UCSD-AML1 (cell line): ENCODE measurements at regions not wholly inside any gene's neighbourhood (a gene's known extent, or its start where the extent isn't known, plus 50 kb on each side); places are given as distances from the start of the nearest gene placed in this dataset.

Source experiments
- DNase-seq: peaks from one replicate; lab custom pipeline; 2025; ENCODE audit not compliant: unreplicated experiment; lab: John Stamatoyannopoulos, UW

DNA sequence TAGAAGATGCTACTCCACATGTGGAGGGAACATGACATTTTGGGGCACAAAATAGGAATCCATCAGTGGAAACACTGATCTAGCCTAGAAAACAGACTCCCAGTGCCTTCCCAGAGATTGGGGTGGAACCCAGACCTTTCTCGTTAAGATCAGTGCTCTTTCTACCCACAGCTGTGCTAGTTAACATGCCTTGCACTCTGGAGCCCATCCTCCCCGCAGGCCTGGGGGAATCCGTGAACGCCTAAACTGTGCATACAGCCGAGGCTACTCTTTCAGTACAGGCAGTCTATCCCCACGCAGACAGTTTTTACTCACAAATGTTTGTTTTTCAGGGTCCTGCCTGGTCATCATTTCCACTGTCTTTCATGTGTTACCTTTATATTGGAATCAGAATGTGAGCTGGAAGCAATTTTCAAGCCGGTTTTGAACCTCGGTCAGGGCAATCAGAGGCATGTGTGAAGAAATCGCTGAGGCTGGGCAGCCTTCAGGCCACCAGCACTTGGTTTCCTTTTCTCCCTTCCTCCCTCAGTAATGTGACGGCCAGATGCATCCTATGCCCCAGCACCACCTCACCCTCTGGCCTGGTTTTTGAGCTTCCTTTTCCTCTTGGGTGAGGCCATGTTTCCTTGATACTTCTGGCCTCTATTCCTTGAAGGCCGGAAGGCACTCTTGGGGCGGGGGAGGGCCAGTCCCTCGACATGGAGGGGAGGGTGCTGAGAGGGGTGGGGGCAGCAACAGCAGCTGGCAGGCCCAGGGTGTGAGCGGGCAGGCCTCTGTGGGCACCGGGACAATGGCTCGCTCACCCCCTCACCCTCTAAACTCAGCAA lies 123.6 kb upstream of the GALNT15 start:
- peak; percentile 78 for DNase-seq

- DNase-seq: no peak
Observed at GRCh38 chr3:16051691-16052090, 122.8 kb upstream of the GALNT15 start.

- DNase-seq: no peak
Observed at GRCh38 chr3:16052964-16053363, 121.5 kb upstream of the GALNT15 start.

DNA sequence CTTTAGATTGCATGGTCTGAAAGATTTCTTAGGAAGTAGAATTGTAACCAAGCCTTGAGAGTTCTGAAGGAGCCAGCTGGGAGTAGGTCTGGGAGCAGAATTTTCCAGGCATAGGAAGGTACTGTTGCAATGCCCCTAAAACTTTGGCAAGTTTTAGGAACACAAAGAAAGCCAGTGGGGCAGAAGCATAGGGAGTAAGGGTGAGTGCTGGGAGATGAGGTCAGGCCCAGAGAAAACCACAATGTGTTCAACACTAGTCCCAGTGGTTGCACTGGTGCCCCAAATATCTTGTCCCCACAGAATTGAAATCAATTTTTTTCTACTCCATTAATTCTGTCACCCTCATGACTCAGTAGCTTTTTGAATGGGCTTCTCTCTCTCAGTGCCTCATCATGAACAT lies 120.7 kb upstream of the GALNT15 start:
- DNase-seq: no peak

GRCh38 chr3:16055606-16056211 lies 118.8 kb upstream of the GALNT15 start:
- no peak for DNase-seq

- no peak for DNase-seq
Observed at GRCh38 chr3:16056217-16056616, 118.3 kb upstream of the GALNT15 start.

DNA sequence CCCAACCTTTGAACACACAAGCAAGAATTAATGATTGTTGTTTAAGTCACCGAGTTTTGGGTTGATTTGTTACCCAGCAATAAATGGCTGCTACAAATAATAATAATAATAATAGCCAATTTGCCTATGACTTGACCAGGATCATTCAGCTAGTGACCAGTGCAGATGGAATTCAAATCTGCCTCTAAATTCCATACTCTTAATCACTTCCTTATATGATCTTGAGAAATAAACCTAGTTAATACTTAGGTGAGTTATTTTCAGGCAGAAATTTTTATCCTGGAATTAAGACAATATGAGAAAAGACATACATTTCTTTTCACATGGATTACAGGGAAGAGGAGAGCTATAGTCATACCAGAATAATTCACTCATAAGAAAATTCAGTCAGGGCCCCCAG lies 116.0 kb upstream of the GALNT15 start:
- DNase-seq: no peak

- no peak for DNase-seq
Observed at GRCh38 chr3:16059081-16059537, 115.4 kb upstream of the GALNT15 start.

DNA sequence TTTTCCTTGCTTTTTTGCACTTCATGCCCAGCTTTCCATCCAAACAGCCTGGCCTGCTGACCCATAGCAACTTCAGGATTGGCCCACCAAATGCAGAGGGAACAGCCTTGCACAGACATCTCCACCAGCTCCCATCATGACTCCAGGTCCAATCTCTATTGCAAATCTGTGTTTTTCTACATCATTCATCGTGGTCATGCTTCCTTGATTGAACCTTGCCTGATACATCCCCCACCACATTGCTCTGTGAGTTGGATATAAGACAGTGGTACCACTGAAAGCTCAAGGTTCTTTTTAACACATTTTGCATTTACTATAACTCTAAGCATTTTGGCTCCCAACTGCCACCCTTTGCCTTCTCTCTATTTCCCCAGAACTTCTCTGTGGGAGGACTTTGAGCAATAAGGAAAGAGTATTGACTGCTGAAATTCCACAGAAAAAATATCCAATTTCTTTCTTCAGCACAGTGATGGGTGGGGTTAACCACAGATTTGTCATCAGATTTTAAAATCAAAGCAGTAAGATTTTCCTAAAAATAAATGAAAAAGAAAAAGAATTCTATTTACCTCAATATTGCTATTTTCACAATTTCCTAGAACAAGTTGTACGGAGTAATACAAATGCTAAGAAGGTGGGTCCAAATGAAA lies 114.6 kb upstream of the GALNT15 start:
- DNase-seq: no peak

GRCh38 chr3:16060358-16060852 lies 114.1 kb upstream of the GALNT15 start:
- no peak for DNase-seq

- DNase-seq: no peak
Observed at GRCh38 chr3:16060945-16061344, 113.5 kb upstream of the GALNT15 start.

DNA sequence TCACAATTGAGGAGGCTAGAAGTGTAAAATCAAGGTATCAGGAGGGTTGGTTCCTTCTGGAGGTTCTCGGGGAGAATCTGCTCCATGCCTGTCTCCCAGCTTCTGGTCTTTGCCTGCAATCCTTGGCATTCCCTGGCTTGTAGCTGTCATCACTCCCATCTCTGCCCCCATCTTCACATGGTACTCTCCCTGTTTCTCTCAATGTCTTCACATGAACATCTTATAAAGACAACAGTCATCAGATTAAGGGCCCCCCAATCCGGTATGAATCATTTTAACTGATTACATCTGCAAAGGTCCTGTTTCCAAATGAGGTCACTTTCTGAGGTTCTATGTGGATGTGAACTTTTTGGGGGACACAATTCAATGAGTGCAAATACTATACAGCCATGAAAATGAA lies 113.0 kb upstream of the GALNT15 start:
- no peak for DNase-seq

DNA sequence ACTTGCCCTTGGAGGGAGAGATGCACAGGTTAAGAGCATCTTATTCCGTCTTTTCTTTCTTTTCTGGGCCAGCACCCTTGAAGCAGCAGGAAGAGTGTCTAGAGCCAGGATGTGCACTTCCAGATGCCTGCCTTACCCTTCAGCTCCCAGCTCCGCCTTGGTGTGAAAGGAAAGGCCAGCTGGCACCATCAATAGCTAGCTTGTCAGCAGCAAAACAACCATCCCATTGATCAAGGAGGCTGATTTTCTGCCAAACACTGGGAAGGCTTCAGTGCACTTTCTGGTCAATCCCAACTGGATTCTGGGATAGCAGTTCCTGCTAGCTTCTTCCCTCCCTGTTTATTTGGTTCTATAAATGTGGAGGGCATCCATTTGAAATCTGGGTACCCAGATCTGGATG lies 110.9 kb upstream of the GALNT15 start:
- DNase-seq: no peak

- DNase-seq: no peak
Observed at GRCh38 chr3:16064642-16065414, 109.7 kb upstream of the GALNT15 start.

DNA sequence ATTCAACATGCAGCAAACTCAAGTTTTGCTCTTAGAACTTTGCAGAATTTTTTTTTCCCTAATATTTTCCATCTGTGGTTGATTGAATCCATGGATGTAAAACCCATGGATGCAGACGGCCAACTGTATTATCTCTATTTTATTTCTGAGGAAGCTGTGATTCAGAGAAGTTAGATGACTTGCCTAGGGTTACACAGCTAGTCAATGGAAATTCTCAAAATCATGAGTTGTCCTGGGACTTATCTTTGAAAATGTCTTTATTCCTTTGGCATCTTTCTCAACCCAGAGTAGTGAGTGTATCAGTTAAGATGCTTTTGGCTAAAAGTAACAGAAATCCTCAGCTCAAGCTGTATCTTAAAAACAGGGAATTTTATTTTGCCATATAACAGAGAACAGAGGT lies 107.9 kb upstream of the GALNT15 start:
- DNase-seq: no peak

DNA sequence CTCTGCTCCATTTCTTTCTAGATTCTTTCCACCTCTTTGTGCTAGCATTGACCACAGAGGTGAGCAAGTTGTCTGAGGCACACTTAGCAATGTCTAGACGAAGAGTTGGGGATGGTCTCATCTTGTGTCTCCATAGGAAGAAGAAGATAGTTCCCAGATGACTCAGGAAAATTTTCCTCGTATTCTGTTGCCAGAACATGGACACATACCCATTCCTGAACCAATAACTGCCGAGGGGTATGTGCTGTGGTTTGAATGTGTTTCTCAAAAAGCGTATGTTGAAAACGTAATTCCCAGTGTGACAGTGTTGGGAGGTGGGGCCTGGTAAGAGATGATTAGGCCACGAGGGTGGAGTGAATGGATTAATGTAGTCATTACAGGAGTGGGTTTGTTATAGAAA lies 107.5 kb upstream of the GALNT15 start:
- DNase-seq: no peak

- DNase-seq: no peak
Observed at GRCh38 chr3:16067837-16068471, 106.5 kb upstream of the GALNT15 start.

- no peak for DNase-seq
Observed at GRCh38 chr3:16069149-16069922, 105.1 kb upstream of the GALNT15 start.

DNA sequence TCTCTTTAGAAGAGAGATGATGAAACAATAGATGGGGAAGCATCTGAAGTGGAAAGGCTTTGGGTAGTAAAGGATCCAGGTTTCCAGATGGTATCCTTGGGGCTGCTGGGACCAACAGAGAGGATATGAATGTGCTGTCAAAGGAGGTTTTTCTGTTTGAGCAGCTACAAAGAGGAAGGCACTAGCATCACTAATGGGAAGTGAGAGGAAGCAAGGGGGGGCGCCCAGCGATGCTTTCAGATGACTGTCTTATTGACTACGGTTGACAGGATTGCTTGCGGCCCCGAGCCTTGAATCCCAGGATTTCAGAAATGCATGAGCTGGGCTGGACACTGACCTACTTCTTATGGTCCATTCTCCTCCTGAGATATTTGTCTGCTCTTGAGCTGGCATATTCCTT lies 103.8 kb upstream of the GALNT15 start:
- no peak for DNase-seq

DNA sequence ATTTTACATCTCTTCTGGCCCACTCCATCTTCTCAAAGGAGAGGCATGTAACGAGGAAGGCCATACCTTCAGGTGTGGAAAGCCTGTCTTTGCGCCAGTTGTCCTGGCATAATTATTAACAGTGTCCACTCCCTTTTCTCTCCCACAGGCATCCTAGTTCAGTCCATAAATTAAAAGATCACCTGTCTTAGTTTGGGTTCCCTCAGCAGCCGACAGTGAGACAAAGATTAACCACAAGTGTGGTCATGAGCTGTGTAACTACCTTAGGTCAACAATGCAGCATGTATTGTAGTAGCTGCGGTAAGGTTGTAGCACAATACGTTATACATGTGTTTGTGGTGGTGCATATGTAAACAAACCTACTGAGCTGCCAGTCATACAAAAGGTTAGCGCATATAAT lies 103.3 kb upstream of the GALNT15 start:
- no peak for DNase-seq
